GM21360 (cell line): ENCODE measurements at regions not wholly inside any gene's neighbourhood (a gene's known extent, or its start where the extent isn't known, plus 50 kb on each side); places are given as distances from the start of the nearest gene placed in this dataset.
"Not testable (repeated sequence)": the region's sequence is repeated elsewhere in the genome, so short reads cannot be mapped to it uniquely, and the experiment has no call there.

ENCODE experiments used
- ATAC-seq: cut with Tn5 transposase; IDR thresholded peaks from one replicate; pipeline ENCODE4 v1.9.1; 2021; ENCODE audit warnings: mild to moderate bottlenecking, moderate library complexity; ENCODE audit not compliant: unreplicated experiment

DNA sequence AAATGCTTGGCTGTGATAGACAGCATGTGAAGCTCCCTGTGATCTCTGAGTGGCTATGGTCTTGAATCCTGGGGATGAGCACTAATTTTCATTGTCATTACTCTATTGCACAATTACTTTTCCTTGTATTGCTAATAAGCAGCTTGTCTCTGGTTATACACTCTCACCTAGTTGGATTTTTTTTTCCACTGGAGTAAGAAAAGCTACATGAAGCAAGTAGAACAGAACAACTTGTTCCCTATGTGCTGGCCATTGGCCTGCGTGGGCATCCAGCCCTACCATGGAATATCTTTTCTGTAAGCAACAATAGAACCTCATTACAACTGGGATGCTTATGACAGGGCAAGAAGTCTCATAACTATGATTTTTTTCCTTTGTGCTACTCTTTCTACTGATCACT is 807.4 kb downstream of the TNS3 start:
- ATAC-seq: no peak

DNA sequence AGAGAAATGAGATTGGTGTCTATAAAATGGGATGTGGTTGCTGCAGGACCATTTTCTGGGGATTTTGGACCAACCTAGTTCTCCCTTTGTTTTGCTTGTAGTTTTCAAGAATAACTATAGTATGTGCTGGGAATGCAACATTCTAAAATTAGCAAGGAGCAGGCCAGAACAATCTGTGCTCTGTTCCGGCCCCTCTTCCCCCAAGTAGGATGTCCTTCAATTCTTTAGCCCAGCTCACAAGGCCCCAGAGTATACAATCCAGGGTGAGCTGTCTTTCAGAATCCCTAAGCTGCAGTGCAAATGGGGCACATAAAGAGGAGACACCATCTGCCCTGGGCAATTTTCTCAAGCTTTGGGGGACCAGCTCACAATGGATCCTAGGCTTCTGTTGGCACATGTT is 809.1 kb downstream of the TNS3 start:
- no peak for ATAC-seq

DNA sequence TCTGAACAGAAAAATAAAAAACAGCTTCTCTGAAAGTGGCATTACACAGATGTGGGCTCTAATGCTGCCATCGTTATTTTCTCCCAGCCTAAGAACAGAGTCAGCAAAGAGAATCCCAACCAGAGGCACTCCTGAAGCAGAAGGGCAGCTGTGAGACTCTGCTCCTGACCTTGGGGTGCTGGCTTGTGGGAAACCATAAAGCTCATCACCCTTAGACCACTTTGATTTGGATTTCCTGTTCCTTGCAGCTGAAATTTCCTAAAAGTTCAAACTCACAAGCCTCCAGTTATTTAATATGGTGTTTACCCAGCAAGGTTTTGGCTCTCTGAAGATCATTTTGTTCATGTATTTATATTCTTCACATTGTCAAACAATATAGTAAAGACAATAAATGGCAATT is 814.8 kb downstream of the TNS3 start:
- ATAC-seq: no peak

DNA sequence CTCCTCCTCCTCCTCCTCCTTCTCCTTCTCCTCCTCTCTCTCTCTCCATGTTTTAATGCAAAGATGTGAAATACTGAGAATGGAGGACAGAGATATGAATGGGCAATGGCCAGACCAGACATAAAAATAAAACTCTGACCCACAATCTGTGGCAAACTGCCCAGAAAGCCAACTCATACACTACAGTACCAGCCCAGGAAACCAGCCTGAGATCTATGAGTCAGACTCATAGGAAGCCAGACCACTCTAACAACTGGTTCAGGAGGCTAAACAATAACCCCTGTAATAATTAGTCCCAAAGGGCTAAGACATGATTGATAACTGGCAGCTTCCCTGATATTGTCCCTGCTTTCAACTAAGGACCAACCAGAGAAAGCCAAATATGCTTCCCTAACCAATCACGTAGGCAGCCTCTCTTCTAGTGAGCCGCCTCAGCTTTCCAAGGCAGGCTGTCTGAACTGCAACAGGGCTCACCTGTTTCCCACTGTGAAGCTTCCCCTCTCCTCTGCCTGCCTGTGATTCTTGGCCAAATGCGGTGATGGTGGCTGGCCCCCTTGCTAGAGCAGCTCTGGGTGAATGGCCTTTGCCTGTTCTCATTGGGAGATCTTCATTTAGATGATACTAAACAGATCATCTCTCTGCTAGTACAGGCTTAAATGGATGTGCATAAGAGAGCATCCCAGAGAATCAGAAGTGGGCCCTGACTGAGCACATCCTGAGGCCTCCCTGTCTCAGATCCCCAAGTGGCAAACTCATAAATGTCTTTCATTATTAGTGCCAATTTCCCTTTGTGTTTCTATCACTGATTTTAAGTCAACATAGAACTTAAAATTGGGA is 817.6 kb downstream of the TNS3 start:
- ATAC-seq: no peak

DNA sequence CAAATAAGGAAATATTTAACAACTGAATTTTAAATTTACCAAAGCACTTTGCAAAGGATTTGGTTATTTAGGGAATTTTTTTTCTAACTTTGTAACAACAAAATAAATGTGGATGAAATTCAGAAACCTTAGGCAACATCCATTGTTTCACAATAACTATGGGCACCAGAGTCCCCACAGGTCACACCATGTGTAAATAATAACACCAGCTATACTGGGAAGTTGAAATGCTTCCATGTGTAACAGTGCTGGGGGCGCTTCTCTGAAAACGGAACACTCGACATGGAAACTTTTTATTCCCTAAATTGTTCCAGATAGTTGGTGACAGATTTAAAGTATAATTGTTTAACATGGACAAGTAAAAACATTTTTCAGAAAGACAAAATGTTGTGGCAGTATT is 818.6 kb downstream of the TNS3 start:
- no peak for ATAC-seq

DNA sequence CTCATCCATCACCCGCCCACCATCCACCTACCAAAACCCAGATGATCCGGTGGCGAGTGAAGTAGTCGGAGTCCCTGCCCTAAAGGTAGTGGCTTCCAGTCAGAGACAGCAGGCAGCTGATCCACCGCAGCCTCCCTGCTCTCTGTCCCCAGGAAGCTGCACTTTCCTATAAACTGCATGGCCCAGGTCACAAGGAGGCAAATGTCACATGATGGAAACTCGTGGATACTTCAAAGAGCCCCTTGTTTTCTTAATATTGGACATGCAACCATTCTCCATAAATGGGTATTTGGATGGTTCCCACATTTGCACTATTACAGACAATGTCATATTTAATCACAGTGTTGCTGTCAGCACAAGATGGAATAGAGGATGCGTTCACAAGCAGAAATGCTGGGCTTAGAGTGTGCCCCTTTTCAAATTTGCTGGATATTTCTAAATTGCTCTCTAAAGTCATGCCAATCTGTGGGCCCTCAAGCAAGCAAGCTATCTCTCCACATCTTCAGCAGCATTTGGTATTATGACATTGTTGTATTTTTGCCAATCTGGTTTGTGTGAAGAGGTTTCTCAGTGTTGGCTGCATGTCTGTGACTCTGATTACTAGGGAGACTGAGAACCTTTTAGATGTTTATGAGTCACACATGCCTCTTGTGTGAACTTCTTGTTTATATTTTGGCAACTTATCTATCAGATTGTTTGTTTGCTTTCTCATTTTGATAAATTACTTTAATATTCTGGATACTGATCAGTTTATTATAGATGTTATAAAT is 822.0 kb downstream of the TNS3 start:
- no peak for ATAC-seq

DNA sequence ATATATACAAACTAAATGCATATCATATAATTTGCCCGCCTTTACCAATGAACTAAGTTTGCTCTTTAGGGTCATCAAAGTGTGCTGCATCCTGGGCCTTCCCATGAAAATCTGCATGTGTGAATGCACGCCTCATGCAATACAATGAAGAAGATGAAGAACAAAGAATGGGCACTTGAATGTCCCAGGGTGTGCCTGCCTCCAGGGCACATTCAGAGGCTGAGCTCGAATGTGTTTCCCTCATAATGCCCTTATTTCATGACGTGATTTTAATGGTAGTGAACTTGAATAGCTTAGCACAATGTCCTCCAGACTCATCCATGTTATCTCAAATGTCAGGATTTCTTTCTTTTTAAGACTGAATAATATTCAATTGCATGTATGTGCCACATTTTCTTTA is 824.9 kb downstream of the TNS3 start:
- ATAC-seq: no peak

DNA sequence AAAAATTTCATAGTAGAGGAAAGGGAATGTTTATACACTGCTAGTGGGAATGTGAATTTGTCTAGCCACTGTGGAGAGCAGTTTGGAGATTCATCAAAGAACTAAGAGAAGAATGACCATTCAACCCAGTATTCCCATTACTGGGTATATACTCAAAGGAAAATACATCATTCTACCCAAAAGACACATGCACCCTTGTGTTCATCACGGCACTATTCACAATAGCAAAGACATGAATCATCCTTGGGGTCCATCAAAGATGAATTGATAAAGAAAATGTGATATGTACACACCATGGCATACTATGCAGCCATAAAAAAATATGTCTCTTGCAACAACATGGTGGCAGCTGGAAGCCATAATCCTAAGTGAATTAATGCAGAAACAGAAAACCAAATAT is 825.7 kb downstream of the TNS3 start:
- no peak for ATAC-seq

DNA sequence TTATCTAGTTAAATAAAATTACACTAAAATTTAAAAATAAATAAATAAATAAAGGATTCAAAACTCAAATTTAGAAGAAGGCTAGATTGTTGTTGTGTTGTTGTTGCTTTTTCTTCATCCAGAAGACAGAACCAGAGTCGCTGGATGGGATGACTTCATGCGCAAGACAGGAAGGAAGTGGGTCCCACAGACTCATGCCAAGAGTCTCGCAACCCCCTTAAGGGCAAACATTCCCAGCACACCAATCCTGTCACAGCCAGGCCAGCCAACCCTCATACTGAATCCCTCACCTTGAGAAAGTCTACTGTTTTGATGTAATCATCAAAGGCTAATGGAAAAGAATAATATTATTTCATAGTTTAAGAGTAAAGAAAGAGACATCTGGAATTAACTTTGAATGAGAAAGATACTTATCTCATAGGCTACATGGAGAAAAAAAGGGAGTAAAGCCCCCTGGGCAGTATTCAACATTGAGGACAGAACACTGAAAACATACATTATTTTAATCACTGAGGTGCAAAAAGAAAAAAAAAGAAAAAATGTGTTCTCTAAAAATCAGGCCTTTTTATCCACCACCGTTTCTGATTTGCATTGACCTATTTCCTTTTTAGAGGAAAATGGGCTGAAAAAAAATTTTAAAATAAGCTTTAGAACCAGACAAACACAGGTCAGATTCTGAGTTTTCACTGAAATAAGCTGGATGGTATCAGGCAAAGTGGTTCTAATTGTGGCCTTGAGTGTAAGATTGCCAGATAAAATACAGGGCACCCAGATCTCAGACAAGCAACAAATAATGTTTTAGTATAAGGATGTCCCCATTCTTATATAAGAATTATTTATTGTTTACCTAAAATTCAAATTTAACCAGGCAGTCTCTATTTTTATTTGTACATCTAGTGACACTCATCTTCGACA is 826.5 kb downstream of the TNS3 start:
- ATAC-seq: no peak

DNA sequence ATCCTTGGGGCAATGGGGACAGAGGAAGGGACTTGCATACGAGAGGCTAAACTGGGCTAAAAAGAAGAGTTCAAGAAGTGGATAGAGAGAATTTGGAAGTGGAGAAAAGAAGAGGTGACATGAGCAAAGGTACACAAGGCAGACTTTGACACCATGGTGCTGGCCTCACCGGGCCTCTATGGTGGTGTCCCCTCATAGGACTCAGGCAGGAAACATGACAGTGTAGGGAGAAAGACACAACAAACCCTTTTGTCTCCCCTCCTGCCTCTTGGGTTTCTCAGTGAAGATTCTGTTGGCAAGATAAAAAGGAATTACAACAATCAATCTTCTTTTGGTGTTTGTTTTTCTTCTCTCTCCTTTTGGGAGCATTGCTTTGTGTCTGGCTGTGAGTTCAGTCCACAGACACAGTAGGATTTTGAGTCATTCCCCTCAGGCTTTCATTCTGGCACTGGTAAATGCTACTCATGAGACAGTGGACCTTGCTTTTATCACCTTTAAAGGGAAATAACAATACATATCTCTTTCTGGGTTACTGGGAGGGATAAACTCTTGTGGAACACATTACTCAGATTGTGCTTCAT is 827.7 kb downstream of the TNS3 start:
- no peak for ATAC-seq

DNA sequence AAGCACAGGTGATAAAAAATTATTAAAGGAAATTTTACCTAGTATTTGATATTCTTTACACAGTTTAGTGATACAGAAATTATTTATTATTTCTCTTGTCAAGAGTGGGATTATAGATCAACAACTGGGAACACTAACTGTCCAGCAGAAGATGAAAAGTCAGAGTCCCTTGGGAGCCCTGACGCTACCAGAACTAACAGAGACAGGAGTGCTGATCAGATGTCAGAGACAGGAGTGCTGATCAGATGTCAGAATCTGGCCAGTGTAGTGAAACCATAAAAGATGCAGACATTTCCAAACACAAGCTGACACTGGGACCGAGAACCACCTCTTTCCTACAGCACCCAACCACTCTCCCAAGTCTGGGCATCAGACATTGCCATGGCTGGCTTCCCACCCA is 828.2 kb downstream of the TNS3 start:
- no peak for ATAC-seq

DNA sequence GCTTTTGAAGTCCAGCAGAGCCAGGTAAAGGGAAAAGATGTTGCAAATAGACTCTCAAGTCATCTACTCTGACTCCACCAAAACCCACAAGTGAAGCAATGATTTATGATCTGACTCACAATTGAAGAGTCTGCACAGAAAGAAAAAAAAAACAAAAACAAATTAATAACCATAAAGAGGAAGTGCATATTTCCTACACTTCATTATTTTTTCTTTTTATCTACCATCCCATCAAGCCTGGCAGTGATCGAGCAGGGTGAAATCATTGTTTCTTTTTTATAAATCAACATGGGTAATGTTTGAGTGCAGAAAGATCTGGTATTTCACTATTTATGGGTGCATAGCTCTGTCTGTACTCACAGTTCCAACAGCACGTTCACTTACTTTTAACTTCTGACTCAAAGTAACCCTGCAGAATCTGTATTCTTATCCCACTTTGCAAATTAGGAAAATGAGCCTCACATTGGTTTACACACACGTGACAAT is 829.0 kb downstream of the TNS3 start:
- ATAC-seq: no peak

DNA sequence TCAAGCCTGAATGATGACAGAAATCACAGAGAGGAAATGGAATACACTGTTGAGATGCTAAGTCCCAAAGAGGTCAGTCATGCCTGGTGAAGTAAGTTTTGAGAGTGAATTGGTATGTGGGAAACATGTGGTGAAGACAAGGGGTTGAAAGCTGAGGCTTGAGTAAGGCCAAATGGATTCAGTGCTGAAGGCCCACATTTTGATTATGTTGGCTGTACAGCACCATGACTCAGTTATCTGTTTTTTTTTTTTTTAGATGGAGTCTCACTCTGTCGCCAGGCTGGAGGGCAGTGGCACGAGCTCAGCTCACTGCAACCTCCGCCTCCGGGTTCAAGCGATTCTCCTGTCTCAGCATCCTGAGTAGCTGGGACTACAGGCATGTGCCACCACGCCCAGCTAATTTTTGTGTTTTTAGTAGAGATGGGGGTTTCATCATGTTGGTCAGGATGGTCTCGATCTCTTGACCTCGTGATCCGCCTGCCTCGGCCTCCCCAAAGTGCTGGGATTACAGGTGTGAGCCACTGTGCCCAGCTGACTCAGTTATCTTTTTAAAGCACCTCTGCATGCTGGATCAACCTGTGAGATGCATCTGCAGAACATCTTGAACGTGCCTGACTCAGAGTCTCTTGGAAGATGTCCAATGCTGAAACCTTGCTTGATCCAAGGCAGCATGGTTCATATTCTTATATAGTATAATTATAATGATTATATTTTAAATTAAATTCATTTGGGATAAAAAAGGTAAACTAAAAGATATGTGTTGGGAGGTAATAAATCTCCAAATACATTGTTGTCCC is 829.8 kb downstream of the TNS3 start:
- not testable (repeated sequence) for ATAC-seq

DNA sequence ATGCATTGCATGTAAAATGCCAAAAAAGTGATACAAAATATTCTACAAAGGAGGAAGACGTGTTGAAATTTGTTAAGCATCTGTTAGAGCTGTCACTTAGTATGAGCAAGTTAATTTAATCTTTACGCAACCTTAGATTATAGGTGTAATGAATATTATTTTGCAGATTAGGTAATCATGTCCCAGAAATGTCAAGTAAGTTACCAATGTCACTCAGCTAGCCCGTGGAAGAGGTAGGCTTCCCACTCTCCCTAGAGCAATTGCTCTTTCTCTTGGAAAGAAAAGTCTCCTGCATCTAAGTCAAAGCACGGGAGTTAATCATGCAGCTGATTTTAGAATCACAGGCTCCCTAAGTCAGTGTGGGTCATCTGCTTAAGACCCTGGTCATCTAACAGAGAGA is 830.4 kb upstream of the IGFBP3 start:
- no peak for ATAC-seq

DNA sequence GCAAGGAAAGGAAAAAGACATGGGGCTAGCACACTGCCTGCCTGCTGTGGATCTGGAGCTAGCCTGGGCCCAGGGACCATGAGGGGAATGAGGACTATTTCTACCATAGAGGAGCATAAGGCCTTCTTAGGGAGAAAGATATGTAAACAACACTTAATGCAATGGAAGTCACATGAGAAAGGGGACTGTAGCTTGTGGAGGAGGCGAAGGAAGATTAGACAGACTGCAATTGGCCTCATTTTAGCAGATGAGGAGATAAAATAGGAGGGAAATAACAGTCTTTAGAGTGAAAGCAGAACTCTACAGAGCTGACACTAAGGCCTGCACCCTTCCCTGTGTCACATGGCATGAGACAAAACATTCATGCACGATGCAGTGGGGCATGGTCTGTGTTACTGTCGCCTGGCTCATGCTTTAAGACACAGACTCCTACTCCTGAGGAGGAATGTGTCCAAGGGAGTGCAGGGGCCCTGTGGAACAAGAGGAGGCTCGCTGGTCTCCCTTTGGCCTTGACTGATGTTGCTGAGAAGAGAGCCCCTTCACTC is 829.3 kb upstream of the IGFBP3 start:
- ATAC-seq: no peak

DNA sequence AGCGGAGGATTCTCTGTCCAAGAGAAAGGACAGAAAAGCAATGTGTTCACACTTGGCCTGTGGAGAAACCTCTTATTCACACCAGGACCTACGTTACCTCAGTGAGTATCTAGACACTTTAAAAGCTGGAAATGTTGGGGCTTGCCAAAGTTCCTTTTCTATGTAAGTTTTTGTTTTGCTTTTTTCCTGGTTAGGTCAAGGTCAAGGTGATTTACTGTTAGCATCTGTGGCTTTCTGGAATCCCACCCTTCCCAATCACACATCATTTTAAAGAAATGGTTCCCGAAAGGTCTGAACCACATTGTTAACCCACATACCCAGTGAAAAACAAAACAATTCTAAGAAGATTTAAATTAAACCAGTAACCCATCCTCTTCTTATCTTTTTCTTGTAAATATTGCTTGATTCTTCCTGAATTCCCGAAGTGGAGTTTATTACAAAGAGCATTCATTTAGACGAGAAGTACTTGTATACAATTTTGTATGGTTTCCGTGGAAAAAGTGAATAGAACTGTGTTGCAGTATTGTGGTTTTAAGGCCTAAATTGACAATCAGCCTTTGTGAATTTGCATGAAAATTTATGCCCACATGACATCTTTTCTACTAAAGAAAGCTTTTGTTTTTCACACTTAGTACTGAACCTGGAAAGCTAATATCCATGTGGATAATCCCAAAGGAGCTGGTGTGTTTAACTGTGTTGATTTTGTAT is 827.0 kb upstream of the IGFBP3 start:
- ATAC-seq: no peak

DNA sequence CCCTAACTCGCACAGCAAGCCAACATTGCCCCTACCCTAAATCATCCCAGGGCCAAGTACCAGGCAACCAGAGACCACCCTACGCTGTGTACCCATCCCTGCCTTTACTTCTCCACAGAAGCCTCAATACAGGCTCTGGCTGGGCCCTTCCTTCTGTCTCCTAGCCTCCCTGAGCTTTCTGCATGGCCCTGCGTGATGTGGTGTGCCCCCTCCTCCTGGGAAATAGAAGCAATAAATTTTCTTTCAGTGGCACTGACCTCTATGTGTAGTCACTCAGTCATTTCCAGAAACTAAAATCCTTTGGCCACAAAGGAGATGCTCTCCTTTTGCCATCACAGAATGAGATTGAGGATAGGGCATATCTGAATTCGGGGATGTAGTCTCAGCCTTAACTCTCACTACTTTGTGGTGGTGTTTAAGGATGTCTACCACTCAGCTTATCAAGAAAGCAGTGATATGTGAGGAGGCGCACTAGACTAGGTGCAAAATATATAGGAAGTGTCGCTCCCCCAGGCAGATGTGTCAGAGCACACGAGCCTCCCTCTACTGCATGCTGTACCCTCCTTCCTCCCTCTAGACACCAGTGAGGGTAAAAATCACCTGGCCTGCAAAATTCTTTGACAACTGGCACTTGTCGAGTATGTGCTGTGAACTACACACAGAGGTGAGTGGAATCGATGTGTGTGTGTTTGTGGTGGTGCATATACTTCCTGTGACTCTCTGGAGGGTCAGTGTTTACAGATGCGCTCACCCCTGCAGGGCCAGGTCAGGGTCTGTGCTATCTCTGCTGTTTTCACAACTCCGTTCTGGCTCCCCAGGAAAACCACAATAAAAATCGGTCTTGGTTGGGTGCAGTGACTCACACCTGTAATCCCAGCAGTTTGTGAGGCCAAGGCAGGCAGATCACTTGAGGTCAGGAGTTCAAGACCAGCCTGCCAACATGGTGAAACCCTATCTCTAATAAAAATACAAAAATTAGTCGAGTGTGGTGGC is 825.9 kb upstream of the IGFBP3 start:
- no peak for ATAC-seq

DNA sequence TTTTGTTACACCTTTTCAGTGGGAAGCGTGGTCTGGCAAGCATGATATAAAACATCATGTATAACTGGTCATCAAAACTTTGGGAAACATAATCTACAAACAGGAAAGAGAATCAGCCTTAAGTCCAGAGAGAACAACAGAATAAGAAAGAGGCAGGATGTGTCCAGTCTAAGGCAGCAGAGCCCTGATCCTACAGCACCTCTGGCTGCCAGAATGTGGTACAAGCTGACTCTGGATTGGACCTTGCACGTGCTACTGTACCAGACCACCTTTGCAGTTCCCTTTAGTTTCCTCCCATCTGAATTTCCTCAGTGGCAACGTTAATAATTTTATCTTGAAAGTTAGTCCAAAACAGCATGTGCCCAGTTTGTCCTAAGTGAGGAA is 824.6 kb upstream of the IGFBP3 start:
- no peak for ATAC-seq
